HG03571 (cell line): ENCODE measurements at regions not wholly inside any gene's neighbourhood (a gene's known extent, or its start where the extent isn't known, plus 50 kb on each side); places are given as distances from the start of the nearest gene placed in this dataset.

Experiments used
- ATAC-seq: cut with Tn5 transposase; IDR thresholded peaks from one replicate; pipeline ENCODE4 v1.9.1; 2021; ENCODE audit not compliant: unreplicated experiment

DNA sequence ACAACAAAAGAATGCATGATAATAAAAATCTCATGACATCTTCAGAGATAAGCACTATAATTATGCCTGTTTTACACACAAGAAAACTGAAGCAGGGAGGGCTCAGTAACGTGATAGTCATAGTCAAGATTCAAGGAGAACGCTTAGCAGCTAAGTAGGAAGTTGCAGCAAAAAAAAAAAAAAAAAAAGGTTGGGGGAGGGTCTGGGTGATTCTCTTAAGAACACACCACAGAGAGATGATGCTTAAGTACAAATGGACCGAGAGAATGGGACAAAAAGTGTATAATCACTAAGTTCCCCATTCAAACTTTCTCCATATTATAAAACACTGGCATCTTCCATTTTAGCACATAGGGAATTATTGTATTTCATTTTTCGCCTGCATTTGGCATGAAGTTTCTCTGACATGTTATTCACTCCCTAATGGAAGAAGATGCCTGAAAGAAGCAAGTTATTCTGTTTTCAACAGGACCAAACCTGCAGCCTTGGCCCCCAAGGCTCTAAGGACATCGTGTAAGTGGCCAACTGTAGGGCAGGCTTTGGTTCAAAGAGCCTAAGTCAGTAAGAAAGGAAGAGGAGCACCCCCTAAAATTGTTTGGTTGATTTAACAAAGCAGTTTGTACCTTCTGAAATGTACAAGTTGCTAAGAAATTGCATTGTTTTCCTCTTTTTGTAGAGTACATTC lies 142.9 kb upstream of the TMPO start:
- ATAC-seq, result no peak

DNA sequence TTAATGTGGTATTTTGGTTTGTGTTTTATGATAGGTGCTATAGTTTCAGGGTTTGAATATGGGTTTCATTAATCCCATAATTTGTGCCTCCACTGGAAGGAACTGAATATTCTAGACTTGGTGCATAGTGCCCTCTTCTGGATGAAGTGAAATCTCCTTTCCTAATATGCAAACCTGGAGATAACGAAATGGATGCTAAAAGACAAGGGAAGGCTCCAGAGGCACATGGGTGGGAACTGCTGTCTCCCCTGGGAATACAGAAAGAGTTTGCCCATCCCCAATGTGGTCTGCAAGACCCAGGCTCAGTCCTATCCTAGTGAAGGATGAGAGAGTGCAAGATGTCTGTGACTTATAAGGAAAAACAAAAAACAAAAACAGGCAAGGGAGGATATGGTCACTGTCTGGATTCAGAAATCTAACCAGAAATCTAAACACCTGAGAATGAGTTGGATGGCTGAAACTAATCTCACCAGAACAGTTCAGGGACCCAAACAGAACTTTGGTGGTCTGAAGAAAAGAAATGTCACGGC lies 142.3 kb upstream of the TMPO start:
- no peak for ATAC-seq

DNA sequence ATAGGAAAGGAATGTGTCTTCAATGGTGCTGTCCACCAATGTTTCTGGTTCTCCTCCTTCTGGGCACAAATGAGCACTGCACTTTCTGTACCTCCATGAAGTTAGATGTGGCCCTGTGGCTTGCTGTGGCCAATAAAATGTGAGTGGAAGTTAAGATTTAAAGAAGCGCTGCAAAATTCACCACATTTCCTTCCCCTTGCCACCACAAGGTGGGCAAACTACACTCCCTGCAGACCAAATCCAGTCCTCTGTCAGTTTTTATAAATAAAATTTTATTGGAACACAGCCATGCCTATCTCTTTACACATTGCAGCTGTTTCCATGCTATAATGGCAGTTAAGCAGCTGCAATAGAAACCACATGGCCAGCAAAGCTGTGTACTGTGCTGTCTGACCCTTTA lies 141.4 kb upstream of the TMPO start:
- no peak for ATAC-seq

DNA sequence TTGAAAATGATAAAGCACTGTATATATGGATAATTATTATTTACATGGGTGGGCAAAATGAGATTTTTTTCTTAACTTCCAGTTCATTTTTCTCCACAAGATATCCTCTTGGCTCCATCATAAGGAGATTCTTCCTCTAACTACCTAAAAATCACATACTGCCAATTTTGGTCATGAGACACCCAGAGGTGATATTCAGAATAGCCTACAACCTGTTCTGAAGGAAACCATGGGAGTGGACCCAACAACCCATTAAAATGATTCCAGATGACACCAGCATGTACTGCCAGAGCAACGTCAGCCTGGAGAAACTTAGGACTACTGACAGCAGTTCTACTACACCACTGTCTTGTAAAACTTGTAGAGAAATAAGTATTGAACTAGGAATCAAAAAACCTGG lies 136.3 kb upstream of the TMPO start:
- ATAC-seq, result no peak

DNA sequence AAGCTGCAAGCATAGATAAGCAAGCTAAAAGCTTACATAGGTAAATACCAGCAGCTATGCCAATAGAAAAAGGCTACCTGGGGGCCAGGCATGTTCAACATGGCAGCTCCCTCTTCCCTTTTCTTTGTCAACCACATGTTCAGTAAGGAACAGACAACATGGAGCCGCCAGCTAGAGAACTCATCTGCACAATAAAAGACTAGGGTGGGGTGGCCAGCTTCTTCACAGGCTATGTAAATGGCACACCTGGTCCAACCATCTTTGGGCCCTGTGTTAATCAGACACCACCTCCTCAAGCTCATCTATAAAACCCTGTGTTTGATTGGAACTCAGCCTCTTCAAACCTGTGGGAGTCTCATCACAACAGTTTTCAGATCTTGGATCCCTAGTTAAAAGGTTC lies 129.7 kb upstream of the TMPO start:
- ATAC-seq, result no peak

DNA sequence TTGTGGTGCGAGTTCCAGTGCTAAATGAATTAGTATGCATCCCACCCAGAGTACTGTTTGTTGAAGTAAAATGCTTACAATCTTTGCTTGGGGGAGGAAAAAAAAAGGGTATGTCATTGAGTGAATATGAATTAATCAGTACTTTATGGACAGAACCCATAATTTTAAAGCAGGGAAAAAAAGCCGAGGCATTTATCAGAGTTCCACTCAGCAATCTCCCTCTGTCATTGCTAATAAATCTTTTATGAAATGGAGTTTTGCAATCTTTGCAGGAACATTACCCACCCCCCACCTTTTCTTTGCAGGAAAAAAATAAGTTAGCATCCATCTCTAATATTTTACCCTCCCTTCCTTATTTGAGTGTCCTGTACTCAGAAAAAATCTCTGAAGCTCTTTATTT lies 127.9 kb upstream of the TMPO start:
- ATAC-seq, result no peak

DNA sequence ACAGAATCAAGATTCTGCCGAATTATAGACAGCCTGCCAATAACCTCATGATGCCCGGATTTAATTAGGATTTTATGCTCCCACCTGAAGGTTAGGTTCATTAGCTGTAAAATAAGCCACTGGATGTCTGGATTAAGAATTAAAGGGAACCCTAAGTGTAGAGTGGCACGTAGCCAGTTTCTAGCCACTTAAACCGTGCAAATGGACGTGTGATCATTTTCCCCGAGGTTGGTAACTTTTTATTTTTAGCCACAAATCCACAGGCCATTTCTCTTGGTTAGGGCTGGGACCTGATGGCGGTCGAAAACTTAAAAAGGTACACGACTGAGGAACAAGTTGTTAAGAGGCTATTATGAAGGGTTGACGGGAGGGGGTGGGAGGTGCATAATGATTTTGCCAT lies 127.3 kb upstream of the TMPO start:
- no peak for ATAC-seq

DNA sequence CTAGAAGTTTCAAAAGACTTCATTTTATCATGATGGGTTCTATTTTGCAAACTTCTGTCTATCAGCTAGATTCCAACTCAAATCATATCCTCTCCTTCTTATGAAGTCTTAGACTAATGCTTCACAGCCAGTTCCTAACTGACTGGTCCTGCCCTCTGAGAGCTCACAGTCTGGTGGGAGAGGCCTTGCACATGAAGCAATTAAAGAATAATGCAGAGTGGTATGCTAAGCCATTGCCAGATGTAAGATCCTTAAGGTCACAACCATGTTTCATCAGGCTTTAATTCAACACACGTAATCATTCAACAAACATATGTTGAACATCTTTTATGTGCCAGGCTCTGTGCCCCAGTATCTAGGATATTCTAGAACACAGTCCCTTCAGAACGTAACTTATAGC lies 125.8 kb upstream of the TMPO start:
- ATAC-seq, result no peak

DNA sequence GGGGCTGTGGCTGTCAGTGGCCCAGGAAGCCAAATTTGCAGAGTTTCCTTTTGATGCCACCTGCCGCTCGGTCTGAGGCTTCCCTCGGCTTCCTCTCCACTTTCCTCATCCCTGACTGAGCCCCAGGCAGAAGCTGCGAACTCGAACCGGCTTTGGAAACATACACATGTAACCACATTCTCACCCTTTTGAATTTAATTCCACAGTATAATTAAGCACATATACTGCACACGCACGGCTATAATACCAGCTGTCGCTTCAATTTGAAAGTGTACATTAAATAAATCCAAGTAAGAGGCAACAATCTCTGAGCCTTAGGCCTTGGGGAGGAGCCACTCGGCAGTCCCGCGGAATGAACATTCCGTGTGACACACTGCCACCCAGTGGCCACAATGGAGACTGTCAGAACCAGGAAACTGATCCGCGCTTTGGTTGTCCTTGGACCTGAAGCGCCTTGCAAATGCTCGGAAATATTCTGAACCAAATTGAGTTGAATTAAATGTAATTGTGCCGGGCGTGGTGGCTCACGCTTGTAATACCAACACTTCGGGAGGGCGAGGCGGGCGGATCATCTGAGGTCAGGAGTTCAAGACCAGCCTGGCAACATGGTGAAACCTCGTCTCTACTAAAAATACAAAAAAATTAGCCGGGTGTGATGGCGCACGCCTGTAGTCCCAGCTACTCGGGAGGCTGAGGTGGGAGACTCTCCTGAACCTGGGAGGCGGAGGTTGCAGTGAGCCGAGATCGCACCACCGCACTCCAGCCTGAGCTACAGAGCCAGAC lies 117.9 kb upstream of the TMPO start:
- peak; percentile 64 for ATAC-seq

DNA sequence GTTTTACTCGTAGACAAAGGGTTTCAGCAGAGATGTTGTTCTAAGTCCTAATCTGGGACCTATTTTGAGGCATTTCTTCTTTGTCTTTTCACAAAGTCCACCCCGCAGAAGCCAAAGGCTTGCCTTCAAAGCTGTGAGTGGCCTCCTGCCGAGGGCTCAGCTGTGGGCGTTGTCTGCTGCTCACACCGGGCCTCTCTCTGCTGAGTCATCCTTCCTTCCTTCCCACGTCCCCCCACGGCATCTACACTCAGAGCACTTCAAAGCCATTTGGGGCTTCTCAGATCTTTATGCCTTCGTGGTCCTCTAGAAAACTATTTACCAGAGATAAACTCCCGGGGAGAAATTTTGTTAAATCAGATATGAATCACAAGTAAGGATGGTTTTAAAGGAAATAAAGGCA lies 115.9 kb upstream of the TMPO start:
- ATAC-seq, result peak; percentile 28

DNA sequence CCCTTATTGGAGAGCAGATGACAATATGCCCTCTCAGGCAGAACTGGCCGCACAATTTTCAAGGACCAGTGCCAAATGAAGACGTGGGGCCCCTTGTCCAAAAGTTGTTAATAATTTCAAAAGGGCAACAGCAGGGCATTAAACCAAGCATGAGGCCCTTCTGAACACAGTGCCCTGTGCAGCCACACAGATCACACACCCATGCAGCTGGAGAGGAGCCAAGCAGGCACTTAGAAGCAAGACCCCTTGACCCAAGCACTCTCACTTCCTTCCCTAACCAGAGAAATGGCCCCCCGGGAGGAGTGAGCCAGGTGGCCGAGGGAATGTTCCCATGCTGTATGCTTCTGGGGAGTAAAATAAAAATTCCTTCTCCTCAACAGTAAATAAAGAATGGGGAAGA lies 114.0 kb upstream of the TMPO start:
- peak; percentile 61 for ATAC-seq

DNA sequence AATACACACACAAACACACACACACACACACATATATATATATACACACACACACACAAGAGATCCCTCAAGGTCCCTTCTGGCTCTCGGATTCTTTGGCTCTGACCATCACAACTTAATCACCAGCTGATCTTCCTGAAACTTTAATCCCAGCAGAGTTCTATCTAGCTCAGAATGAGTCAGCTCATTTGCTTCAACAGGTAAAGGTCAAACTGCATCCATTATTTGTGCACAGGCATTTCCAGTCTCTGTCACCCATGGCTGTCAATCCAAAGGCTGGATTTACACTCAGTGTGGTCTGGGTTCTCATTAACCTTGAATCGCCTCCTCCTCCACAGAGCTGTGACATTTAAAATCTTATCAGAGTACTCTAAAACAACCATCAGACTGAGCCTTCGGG lies 113.3 kb upstream of the TMPO start:
- ATAC-seq, result no peak

DNA sequence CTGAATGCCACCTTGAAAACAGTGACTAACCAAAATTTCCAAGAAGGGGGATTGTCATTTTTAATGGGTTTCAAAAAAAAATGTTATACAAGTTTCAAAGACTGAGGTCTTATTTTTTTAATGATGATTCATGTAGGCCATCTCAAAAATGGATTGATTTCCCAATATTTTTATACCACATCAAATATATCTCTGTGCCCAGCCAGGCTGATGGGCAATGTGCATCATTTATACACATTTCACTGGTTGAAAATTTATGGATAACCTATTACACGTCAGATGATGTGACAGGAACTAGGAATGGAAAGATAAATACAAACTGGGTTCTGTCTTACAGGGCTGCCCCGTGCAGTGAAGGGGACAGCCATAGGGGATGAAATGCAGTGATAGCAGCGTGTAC lies 112.7 kb upstream of the TMPO start:
- ATAC-seq, result no peak

DNA sequence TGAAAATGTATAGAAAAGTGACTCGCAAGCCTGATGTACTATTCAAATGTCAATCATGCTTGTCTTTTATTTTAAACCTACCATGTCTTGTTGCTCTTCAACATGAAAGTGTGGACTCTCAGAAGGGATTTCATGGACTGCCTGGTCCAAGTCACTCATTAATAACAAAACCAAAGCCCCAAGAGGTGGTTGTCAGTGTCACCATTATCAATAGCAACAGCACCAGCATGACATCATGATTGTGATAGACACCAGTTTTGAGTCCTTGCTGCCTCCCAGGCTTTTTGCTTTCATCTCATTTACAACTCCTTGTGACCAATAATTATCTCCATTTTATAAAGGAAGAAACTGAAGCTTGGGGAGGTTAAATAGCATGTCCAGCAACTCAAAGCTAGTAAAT lies 112.0 kb upstream of the TMPO start:
- no peak for ATAC-seq

DNA sequence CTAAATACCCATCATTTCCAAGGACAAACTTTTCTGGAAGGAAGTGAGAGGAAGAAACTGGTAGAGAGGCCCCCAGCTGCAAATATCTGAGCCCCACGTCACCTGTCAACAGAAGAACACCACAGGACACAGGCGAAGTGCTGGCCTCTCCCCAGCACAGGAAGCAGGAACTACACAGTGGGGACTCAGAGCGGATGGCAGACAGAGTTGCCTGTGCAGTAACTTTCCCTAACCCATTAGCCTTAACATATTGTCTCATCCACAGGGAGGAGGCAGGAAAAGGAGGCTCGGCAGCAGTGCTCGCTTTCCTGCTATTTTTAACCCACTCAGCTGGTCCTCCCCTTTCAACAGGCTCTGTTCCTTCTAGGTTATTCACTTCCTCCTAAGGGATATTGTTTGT lies 111.5 kb upstream of the TMPO start:
- ATAC-seq, result peak; percentile 29

DNA sequence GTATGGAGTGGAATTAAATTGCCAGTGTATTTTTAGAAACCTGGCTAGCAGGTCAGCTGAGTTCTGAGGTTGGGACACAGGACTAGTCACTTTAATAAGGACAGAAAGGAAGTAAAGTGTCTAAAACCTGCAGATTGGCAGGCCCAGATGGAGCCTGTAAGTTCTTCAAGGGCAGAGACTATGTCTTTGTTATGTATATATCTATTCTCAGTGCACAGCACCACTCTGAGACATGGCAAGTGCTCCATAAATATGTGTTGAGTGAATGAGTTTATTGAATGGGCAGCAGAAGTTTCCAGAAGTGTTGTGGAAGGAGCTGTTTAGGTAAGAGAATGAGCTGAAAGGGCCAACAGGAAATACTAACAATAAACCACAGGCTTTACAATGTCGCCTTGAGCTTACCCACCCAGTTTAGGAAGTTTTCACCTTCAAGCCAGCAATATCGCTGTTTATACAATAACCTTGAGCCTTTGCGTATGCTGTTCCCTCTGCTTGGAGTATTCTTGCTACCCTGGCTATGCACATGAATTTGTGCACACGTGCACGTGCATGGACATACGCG lies 109.5 kb upstream of the TMPO start:
- no peak for ATAC-seq

DNA sequence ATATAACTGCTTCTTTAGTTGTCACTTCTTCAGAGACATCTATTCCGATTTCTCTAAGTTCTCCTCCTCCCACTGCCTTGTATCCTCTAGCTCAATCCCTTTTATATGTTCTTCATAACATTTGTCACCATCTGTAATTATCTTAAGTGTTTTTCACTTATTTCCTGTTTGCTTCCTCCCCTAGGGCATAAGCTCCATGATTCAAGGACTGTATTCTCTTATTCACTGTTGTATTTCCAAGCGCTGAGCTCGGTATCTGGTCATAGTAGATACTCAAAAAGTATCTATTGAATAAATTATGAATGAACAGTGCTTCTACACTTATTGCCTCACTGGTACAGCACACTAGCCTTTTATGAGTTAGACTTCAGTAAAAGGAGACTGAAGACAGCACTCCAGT lies 109.0 kb upstream of the TMPO start:
- no peak for ATAC-seq

DNA sequence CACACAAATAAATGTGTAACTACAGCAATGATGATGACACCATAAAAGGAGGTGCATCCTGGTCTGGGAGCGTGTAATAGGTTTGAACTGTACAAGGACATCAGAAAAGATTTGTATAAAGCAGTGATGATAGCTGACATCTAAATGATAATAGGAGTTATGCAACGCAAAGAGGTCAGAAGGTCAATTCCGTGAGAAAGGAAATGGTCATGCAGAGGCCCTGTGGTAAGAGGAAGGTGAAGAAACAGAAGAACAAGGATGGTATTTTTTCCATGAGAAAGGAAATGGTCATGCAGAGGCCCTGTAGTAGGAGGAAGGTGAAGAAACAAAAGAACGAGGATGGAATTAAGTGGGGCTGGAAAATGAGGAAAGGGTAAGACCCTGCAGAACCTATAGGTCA lies 106.7 kb upstream of the TMPO start:
- no peak for ATAC-seq

DNA sequence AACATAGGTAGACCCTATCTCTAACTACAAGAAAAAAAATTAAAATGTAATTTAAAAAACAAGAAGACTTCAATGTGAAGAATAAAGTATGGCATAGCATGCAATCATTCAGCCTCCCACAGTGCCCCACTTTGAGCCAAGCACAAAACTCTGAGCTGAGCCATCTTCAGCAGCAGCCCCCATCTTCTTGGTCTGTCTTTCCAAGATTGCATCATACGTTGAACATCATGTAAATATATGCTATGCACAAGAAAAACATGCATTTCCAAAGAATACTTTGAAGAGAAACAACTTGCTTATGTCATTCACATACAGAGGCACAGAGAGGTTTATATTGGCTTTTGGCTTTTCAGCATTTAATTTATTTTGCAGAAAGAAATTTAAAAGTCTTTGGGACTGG lies 105.8 kb upstream of the TMPO start:
- no peak for ATAC-seq

DNA sequence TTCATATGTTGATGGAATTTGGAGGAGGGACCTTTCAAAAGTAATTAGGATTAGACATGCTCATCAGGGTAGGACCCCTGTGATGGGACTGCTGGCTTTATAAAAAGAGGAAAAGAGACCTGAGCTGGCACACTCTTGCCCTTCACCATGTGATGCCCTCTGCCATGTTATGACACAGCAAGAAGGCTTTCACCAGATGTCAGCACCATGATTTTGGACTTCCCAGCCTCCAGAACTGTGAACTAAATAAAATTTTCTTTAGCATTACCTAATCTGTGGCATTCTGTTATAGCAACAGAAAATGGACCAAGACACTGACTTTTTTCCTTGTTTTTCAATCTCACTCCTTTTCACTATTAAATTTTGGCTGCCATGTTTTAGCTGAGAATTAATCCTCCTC lies 105.0 kb upstream of the TMPO start:
- no peak for ATAC-seq

DNA sequence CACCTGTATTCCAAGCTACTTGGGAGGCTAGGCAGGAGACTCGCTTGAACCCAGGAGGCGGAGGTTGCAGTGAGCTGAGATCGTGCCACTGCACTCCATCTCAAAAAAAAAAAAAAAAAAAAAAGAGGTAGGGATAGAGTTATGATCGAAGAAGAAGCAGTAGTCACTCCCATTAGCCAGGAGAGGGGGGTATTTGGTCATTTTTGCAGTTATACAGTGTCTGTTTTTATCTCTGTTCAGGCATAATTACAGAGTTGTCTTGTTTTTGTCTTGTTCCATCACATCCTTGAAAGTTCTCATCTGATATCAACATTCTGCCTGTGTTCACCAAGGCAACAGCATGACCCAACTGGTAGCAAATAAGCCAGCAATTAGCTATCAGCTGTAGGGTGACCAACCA lies 98.5 kb upstream of the TMPO start:
- no peak for ATAC-seq

DNA sequence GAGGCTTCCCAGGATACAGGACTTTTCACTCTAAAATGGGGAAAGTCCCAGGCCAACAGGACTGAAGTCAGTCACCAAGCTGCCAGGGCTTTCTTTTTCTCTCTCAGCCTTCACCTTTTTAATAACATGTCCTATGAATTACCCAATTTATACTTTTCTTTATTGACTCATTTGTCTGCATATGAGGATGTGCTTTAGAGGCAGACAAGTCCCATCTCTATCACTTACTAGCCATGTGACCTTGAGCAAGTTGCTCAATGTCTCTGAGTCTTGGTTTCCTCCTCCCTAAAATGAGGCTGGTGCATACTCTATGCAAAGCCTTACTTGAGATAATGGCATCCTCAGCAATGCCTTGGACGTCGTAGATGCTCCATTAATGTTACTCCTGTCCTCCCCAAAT lies 98.1 kb upstream of the TMPO start:
- no peak for ATAC-seq
